ENCODE measurements at regions not wholly inside any gene's neighbourhood (a gene's known extent, or its start where the extent isn't known, plus 50 kb on each side); places are given as distances from the start of the nearest gene placed in this dataset.

- no peak for TF ChIP-seq RAD21 (IDR thresholded peaks at IDR 0.05; ENCODE audit: low read depth)
- TF ChIP-seq REST (IDR thresholded peaks at IDR 0.05; ENCODE audit: low read depth): no peak
- no peak for TF ChIP-seq TEAD4 (IDR thresholded peaks at IDR 0.05)
- no peak for TF ChIP-seq EP300 (IDR thresholded peaks at IDR 0.05; ENCODE audit: borderline replicate concordance)
- TF ChIP-seq YY1 (IDR thresholded peaks at IDR 0.05; ENCODE audit: low read depth): no peak
- TF ChIP-seq FOXM1 (IDR thresholded peaks at IDR 0.05; ENCODE audit: borderline replicate concordance, low read depth): no peak
- TF ChIP-seq TCF12 (IDR thresholded peaks at IDR 0.05; ENCODE audit: low read depth): no peak
- no peak for TF ChIP-seq NFIC (IDR thresholded peaks at IDR 0.05)
- TF ChIP-seq TAF1 (IDR thresholded peaks at IDR 0.05; ENCODE audit: low read depth): no peak
- no peak for TF ChIP-seq EGR1 (IDR thresholded peaks at IDR 0.05)
- TF ChIP-seq, protein P1, sequence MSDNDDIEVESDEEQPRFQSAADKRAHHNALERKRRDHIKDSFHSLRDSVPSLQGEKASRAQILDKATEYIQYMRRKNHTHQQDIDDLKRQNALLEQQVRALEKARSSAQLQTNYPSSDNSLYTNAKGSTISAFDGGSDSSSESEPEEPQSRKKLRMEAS (IDR thresholded peaks at IDR 0.05): no peak
Measured at GRCh38 chr7:41175435-41175834, 527.5 kb downstream of the INHBA start.

Measured in Ishikawa (cell line).